DMS53 (cell line): ENCODE measurements at regions not wholly inside any gene's neighbourhood (a gene's known extent, or its start where the extent isn't known, plus 50 kb on each side); places are given as distances from the start of the nearest gene placed in this dataset.
"Not testable (repeated sequence)": the region's sequence is repeated elsewhere in the genome, so short reads cannot be mapped to it uniquely, and the experiment has no call there.

Experiments
- DNase-seq: peaks from one replicate; lab custom pipeline; 2025; lab: John Stamatoyannopoulos, UW

- DNase-seq = no peak
Measured at GRCh38 chr1:29554208-29554778, 318.0 kb downstream of the PTPRU start.

GRCh38 chr1:29551123-29551936 lies 315.0 kb downstream of the PTPRU start:
- no peak for DNase-seq

GRCh38 chr1:29550119-29550841 lies 314.0 kb downstream of the PTPRU start:
- DNase-seq = no peak

GRCh38 chr1:29549728-29550118 lies 313.4 kb downstream of the PTPRU start:
- DNase-seq = not testable (repeated sequence)

GRCh38 chr1:29549001-29549400 lies 312.7 kb downstream of the PTPRU start:
- DNase-seq = peak; percentile 9

GRCh38 chr1:29548091-29548490 lies 311.8 kb downstream of the PTPRU start:
- no peak for DNase-seq

- no peak for DNase-seq
Measured at GRCh38 chr1:29547300-29547699, 311.0 kb downstream of the PTPRU start.

- DNase-seq = no peak
Measured at GRCh38 chr1:29546496-29546895, 310.2 kb downstream of the PTPRU start.

GRCh38 chr1:29544406-29544805 lies 308.1 kb downstream of the PTPRU start:
- no peak for DNase-seq

- DNase-seq = no peak
Measured at GRCh38 chr1:29543586-29543985, 307.3 kb downstream of the PTPRU start.

GRCh38 chr1:29542548-29542947 lies 306.2 kb downstream of the PTPRU start:
- DNase-seq = no peak

GRCh38 chr1:29541631-29542030 lies 305.3 kb downstream of the PTPRU start:
- no peak for DNase-seq

GRCh38 chr1:29540801-29541357 lies 304.6 kb downstream of the PTPRU start:
- DNase-seq = no peak

- no peak for DNase-seq
Measured at GRCh38 chr1:29539971-29540370, 303.6 kb downstream of the PTPRU start.

GRCh38 chr1:29538586-29538985 lies 302.3 kb downstream of the PTPRU start:
- no peak for DNase-seq

GRCh38 chr1:29532751-29533150 lies 296.4 kb downstream of the PTPRU start:
- no peak for DNase-seq

- DNase-seq = no peak
Measured at GRCh38 chr1:29532285-29532684, 296.0 kb downstream of the PTPRU start.

- no peak for DNase-seq
Measured at GRCh38 chr1:29531596-29531995, 295.3 kb downstream of the PTPRU start.

GRCh38 chr1:29529677-29530278 lies 293.5 kb downstream of the PTPRU start:
- no peak for DNase-seq

- DNase-seq = no peak
Measured at GRCh38 chr1:29527314-29528004, 291.1 kb downstream of the PTPRU start.

- DNase-seq = no peak
Measured at GRCh38 chr1:29525941-29526340, 289.6 kb downstream of the PTPRU start.
